ENCODE measurements at regions not wholly inside any gene's neighbourhood (a gene's known extent, or its start where the extent isn't known, plus 50 kb on each side); places are given as distances from the start of the nearest gene placed in this dataset.

DNA sequence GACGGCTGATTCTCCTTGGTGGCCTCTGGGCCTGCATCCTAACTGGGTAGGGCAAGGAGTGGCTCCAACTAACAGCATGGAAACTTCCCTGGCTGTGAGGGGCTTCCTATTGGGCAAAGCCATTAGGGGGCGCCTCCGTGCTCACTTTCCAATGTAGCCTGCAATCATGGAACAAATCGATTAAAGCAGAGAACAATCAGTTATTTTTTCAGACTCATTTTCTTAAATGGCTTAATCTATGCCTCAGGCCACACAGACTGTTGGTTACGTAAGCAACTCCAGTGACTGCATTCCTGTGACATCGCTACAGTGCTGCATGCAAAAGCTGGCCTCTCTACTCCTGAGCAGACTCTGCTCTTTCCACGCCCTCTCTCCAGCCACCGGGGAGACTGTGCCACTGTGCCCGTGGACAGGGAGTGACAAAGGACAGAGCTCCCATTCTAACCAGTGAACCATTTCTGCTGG is 278.9 kb downstream of the KLF13 start:
- Histone ChIP-seq H3K4me1 (no peaks in the 10 kb centered on the region), H3K36me3 (no peaks in the 10 kb centered on the region), H3K27ac (no peak overlapping the region), H3K4me3 (no peak overlapping the region), H3K9me3 (no peaks in the 10 kb centered on the region), H3K27me3 (no peaks in the 10 kb centered on the region)
- TF ChIP-seq, protein P1, sequence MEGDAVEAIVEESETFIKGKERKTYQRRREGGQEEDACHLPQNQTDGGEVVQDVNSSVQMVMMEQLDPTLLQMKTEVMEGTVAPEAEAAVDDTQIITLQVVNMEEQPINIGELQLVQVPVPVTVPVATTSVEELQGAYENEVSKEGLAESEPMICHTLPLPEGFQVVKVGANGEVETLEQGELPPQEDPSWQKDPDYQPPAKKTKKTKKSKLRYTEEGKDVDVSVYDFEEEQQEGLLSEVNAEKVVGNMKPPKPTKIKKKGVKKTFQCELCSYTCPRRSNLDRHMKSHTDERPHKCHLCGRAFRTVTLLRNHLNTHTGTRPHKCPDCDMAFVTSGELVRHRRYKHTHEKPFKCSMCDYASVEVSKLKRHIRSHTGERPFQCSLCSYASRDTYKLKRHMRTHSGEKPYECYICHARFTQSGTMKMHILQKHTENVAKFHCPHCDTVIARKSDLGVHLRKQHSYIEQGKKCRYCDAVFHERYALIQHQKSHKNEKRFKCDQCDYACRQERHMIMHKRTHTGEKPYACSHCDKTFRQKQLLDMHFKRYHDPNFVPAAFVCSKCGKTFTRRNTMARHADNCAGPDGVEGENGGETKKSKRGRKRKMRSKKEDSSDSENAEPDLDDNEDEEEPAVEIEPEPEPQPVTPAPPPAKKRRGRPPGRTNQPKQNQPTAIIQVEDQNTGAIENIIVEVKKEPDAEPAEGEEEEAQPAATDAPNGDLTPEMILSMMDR (IDR thresholded peaks at IDR 0.05), result no peak
- intact Hi-C loops (cut with DNase I), result no loop called here
- DNase-seq (no peak), ATAC-seq (peak; percentile 75)

DNA sequence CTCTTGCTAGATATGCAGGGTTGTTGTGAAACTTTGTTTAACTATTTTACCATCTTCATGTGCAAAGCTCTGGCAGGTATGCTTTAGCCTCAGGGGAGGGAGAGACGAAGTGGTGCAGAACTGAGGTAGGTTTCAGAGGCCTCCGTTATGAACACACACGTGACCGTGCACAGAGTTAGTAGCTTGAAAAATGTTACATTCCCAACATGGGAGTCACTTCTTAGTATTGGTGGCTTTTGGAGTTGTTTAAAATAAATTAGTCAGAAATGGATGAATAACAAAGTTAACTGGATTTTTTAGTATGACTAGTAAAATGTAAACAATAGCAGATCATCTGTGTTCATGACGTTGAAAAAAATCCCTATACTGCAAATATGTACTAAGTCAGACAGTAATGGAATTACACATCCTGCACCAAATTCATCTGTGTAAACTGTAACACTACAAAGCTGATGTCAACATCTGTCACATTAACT is 279.6 kb downstream of the KLF13 start:
- no peak overlapping the region for H3K27ac ChIP-seq
- H3K9me3 ChIP-seq, result no peaks in the 10 kb centered on the region
- ATAC-seq, result no peak
- TF ChIP-seq, protein P1 (IDR thresholded peaks at IDR 0.05), result no peak
- no peak for DNase-seq
- no peak overlapping the region for H3K4me3 ChIP-seq
- no peaks in the 10 kb centered on the region for H3K4me1 ChIP-seq
- no peaks in the 10 kb centered on the region for H3K36me3 ChIP-seq
- H3K27me3 ChIP-seq, result no peaks in the 10 kb centered on the region
- intact Hi-C loops (cut with DNase I), result no loop called here

DNA sequence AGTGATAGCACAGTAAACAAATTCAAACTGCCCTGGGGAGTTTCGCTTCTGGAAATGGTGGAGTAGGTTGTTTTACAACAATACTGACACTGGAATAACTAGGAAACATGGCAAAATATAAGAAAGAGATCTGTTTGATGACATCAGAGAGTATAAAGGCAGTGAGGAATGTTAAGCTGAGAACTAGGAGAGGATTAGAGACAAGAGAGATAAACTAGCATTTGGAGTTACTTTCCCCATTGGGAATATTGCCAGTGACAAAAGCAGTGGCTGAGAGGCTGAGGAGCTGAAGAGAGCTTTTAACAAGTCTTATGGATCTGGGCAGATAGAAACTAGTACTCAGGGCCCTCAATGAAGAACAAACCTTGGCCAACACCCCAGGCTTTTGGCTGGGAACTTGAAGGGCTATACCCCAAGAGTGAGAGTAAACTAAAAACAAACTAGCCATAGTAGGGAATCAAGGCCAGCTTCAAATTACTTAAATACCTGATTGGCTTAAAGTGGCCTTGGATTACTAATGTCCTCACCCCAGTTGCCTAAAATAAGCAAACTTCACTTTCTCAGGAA is 280.4 kb downstream of the KLF13 start:
- no peak overlapping the region for H3K4me3 ChIP-seq
- intact Hi-C loops (cut with DNase I), result no loop called here
- ATAC-seq, result no peak

DNA sequence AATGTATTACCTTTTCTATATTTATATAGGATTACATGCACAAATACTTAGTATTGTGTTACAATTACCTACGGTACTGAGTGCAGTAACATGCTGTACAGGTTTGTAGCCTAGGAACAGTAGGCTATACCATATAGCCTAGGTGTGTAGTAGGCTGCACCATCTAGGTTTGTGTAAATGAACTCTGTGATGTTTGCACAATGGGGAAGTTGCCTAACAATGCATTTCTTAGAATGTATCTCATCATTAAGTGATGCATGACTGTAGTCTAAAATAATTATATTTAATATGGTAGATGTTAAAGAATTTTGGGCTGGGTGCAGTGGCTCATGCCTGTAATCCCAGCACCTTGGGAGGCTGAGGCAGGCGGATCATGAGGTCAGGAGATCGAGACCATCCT is 281.0 kb downstream of the KLF13 start:
- ATAC-seq (no peak), DNase-seq (no peak)
- TF ChIP-seq, protein P1 (IDR thresholded peaks at IDR 0.05), result no peak
- no peaks in the 10 kb centered on the region for H3K27me3 ChIP-seq
- no peak overlapping the region for H3K27ac ChIP-seq
- no peak overlapping the region for H3K4me3 ChIP-seq
- H3K36me3 ChIP-seq, result no peaks in the 10 kb centered on the region
- no peaks in the 10 kb centered on the region for H3K9me3 ChIP-seq
- no peaks in the 10 kb centered on the region for H3K4me1 ChIP-seq
- intact Hi-C loops (cut with DNase I), result no loop called here

More for the DNA sequence above, 280.4 kb downstream of the KLF13 start:
- no peaks in the 10 kb centered on the region for H3K9me3 ChIP-seq
- H3K4me1 ChIP-seq, result no peaks in the 10 kb centered on the region
- H3K27ac ChIP-seq, result no peak overlapping the region
- no peaks in the 10 kb centered on the region for H3K36me3 ChIP-seq
- DNase-seq, result no peak
- TF ChIP-seq, protein P1 (IDR thresholded peaks at IDR 0.05), result no peak
- no peaks in the 10 kb centered on the region for H3K27me3 ChIP-seq

DNA sequence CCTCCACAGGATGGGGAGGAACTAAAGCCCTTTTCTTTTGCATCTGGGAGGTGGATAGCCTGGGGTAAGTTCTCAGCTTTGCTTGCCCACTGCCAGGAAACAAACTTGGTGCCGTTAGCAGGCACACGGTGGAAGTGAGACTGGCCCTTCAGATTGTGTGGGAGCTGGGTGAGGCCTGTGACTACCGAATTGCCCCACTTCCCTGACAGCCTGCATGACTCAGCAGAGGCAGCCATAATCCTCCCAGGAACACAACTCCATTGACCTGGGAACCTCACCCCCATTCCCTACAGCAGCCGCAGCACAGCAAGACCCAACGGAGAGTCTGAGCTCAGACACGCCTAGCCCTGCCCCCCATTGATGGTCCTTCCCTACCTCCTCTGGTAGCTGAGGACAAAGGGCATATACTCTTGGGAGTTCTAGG is 282.6 kb downstream of the KLF13 start:
- no peak for DNase-seq
- Histone ChIP-seq H3K27me3 (no peaks in the 10 kb centered on the region), H3K4me3 (no peak overlapping the region), H3K9me3 (no peaks in the 10 kb centered on the region), H3K36me3 (no peaks in the 10 kb centered on the region), H3K27ac (no peak overlapping the region), H3K4me1 (no peaks in the 10 kb centered on the region)
- no peak for ATAC-seq
- TF ChIP-seq, protein P1 (IDR thresholded peaks at IDR 0.05), result no peak
- intact Hi-C loops (cut with DNase I), result no loop called here

DNA sequence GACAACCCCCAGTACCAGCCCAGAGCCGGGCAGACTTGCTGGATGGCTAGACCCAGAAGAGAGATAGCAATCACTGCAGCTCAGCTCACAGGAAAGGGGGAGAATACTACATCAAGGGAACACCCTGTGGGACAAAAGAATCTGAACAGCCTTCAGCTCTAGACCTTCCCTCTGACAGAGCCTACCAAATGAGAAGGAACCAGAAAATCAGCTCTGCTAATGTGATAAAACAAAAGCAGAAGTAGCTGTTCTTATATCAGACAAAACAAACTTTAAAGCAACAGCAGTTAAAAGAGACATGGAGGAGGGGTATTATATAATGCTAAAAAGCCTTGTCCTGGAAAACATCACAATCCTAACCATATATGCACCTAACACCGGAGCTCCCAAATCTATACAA is 283.3 kb downstream of the KLF13 start:
- Histone ChIP-seq H3K36me3 (no peaks in the 10 kb centered on the region), H3K4me3 (no peak overlapping the region), H3K27ac (no peak overlapping the region), H3K9me3 (no peaks in the 10 kb centered on the region), H3K27me3 (no peaks in the 10 kb centered on the region), H3K4me1 (no peaks in the 10 kb centered on the region)
- DNase-seq, result no peak
- no peak for ATAC-seq
- intact Hi-C loops (cut with DNase I), result no loop called here
- TF ChIP-seq, protein P1 (IDR thresholded peaks at IDR 0.05), result no peak
